ENCODE measurements at regions not wholly inside any gene's neighbourhood (a gene's known extent, or its start where the extent isn't known, plus 50 kb on each side); places are given as distances from the start of the nearest gene placed in this dataset.

DNA sequence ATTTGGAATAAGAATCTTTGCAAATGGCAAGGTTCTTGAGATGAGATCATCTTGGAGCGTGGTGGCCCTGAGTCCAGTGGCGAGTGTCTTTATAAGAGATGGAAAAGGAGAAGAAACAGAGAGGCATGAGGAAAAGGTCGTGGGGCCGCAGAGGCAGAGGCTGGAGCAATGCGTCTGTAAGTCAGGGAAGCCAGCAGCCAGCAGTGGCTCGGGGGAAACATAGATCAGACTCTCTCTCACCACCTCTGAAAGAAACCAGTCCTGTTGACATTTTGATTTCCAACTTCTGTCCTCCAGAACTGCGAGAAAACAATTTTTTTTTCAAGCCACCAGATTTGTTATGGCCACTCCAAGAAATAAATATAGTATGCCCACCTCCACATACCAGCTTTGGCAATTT lies 226.6 kb downstream of the TFAP2C start:
- H3K4me3 ChIP-seq (ENCODE audit: low read depth, low read length): no peak overlapping the region
- TF ChIP-seq, protein P1, sequence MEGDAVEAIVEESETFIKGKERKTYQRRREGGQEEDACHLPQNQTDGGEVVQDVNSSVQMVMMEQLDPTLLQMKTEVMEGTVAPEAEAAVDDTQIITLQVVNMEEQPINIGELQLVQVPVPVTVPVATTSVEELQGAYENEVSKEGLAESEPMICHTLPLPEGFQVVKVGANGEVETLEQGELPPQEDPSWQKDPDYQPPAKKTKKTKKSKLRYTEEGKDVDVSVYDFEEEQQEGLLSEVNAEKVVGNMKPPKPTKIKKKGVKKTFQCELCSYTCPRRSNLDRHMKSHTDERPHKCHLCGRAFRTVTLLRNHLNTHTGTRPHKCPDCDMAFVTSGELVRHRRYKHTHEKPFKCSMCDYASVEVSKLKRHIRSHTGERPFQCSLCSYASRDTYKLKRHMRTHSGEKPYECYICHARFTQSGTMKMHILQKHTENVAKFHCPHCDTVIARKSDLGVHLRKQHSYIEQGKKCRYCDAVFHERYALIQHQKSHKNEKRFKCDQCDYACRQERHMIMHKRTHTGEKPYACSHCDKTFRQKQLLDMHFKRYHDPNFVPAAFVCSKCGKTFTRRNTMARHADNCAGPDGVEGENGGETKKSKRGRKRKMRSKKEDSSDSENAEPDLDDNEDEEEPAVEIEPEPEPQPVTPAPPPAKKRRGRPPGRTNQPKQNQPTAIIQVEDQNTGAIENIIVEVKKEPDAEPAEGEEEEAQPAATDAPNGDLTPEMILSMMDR (IDR thresholded peaks at IDR 0.05; ENCODE audit: borderline replicate concordance, insufficient read depth, low read depth, low read length): no peak

DNA sequence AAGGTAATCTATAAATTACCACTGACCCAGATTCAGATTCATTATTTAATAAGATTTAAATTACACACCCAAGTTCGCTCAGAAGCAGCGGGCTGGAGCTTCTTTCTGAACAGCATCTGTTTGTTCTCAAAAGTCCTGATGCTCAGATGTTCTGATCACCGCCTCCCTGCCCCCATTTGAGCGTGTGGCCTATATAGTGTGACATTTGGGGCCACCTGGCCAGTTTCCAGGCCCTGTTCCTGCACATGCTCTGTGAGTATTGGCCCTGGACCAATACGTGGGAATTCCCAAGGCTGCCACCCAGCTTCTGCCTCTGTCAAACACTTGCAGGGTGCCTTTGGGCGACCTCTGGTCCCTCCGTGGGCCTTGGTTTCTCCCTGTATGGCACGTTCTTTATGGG lies 228.8 kb downstream of the TFAP2C start:
- TF ChIP-seq, protein P1 (IDR thresholded peaks at IDR 0.05; ENCODE audit: borderline replicate concordance, insufficient read depth, low read depth, low read length): no peak
- H3K4me3 ChIP-seq (ENCODE audit: low read depth, low read length): no peak overlapping the region

DNA sequence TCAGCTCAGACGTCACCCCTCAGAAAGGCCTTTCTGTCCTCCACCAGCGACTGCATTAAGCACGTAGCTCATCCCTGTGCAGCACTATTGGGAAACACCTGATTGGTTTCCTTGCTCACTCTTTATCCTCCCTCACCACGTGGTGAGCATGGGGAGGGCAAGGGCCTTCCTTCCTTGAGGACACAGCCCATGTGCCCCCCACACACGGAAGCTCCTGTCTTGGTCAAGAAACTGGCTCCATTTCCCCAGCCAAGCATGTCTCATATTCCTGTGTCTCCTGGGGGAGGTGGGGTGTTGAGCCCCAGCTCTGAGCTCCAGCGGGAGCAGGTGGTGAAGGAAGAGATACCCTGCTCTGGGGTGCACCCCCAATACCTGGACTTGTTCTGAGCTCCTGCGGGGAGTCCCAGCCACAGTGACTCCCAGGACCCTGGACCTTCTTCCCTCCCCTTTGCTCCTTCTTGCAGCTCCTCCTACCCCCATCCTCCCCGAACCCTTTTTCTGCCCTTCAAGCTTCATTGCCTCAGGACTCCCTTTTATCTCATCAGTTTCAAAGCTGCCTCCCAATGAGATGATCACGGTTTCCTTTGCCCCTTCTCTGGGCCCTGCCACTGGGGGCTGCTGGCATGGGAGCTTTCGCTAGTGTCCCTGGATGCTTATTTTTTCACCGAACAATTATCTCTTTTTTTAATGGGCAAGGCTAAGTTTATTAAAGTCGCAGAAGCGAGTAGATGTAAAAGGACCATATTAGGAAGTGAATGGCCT lies 230.1 kb downstream of the TFAP2C start:
- TF ChIP-seq, protein P1 (IDR thresholded peaks at IDR 0.05; ENCODE audit: borderline replicate concordance, insufficient read depth, low read depth, low read length): no peak
- no peak overlapping the region for H3K4me3 ChIP-seq (ENCODE audit: low read depth, low read length)

DNA sequence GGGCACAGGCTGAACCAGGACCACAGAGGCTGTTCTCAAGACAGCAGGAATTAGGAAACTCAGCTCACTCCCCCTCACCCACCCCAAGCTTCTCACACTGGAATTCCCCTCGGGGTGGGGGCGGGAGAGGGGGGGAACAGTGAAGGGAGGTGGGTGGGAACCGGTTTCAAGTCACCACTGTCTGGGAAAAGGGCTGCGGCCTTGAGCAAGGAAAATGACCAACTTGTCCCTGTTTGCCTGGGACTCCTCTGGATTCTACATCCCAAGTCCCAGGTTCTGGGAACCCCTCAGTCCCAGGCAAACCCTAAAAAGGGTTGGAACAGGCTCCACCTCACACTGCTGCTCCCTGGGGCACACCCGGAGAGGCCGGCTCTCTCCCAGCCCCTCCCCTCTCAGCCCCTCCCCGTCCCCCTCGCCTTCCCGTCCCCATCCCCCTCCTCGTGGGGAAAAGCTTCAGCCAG lies 230.7 kb downstream of the TFAP2C start:
- H3K4me3 ChIP-seq (ENCODE audit: low read depth, low read length): no peak overlapping the region
- TF ChIP-seq, protein P1 (IDR thresholded peaks at IDR 0.05; ENCODE audit: borderline replicate concordance, insufficient read depth, low read depth, low read length): no peak

DNA sequence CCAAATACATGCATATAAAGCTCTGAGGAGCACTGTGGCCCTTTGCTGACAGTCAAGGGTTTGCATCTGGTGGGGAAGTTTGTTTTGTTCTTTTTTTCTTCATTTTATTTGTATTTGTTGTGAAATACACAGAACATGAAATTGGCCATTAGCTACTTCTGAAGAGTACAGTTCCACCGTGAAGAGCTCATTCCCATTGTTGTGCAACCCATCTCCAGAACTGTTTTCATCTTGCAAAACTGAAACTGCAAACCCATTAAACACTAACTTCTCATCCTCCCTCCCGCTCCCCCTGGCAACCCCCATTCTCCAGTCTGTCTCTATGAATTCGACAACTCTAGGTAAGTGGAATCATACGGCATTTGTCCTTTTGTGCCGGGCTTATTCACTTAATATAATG lies 231.3 kb downstream of the TFAP2C start:
- no peak overlapping the region for H3K4me3 ChIP-seq (ENCODE audit: low read depth, low read length)
- TF ChIP-seq, protein P1 (IDR thresholded peaks at IDR 0.05; ENCODE audit: borderline replicate concordance, insufficient read depth, low read depth, low read length): no peak

DNA sequence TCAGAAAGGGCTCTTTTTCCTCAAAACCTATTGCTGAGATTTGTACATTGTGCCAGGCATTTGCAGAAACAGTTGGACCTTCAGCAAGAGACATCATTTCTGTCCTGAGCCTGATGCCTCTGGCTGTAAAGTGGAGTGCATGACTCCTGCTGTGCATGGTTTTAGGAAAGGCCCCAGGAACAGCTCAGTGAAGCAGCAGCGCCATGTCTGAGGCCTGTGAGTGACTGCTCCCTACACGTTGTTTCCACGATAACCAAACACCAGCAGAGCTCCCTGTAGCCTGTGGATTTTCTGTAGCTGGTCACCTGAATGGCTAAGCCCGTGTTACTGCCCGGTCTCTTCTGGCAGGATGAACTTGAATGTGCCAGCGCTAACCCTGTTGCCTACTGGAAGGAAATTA lies 232.5 kb downstream of the TFAP2C start:
- TF ChIP-seq, protein P1 (IDR thresholded peaks at IDR 0.05; ENCODE audit: borderline replicate concordance, insufficient read depth, low read depth, low read length): no peak
- no peak overlapping the region for H3K4me3 ChIP-seq (ENCODE audit: low read depth, low read length)

DNA sequence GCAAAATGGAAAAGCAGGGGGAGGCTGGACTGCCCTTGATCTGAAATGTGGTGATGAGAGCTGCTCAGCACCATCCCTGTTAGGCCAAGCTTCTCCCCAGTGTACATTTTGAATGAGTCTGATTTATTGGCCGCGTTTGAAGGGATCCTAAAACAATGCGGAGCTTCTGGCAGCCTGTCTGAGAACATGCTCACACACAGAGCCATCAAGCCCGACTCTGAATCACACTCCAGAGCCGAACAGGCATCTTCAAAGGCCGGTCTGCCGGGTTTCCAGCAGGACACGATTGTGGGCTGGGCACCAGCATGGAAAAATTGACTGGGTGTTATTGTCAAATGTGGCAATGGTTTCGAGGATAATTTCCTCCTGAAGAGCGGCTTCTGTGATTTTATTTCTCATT lies 235.9 kb downstream of the TFAP2C start:
- TF ChIP-seq, protein P1 (IDR thresholded peaks at IDR 0.05; ENCODE audit: borderline replicate concordance, insufficient read depth, low read depth, low read length): no peak
- no peak overlapping the region for H3K4me3 ChIP-seq (ENCODE audit: low read depth, low read length)
